GM19043 (cell line): ENCODE measurements at regions not wholly inside any gene's neighbourhood (a gene's known extent, or its start where the extent isn't known, plus 50 kb on each side); places are given as distances from the start of the nearest gene placed in this dataset.

ENCODE experiments used
- ATAC-seq: cut with Tn5 transposase; IDR thresholded peaks from one replicate; pipeline ENCODE4 v1.9.1; 2021; ENCODE audit warnings: low read depth; ENCODE audit not compliant: unreplicated experiment

GRCh38 chr4:111530446-111530845 is 614.8 kb upstream of the FAM241A start:
- ATAC-seq = no peak

GRCh38 chr4:111535792-111536191 is 609.5 kb upstream of the FAM241A start:
- ATAC-seq = no peak

GRCh38 chr4:111537165-111537564 is 608.1 kb upstream of the FAM241A start:
- ATAC-seq = no peak

- no peak for ATAC-seq
Observed at GRCh38 chr4:111537871-111538270, 607.4 kb upstream of the FAM241A start.

GRCh38 chr4:111540671-111541070 is 604.6 kb upstream of the FAM241A start:
- no peak for ATAC-seq

- ATAC-seq = no peak
Observed at GRCh38 chr4:111542056-111542455, 603.2 kb upstream of the FAM241A start.

- no peak for ATAC-seq
Observed at GRCh38 chr4:111546881-111547280, 598.4 kb upstream of the FAM241A start.

GRCh38 chr4:111556141-111556781 is 589.0 kb upstream of the FAM241A start:
- no peak for ATAC-seq

GRCh38 chr4:111556851-111557250 is 588.4 kb upstream of the FAM241A start:
- no peak for ATAC-seq

- ATAC-seq = no peak
Observed at GRCh38 chr4:111562826-111563225, 582.4 kb upstream of the FAM241A start.

- no peak for ATAC-seq
Observed at GRCh38 chr4:111572470-111572869, 572.8 kb upstream of the FAM241A start.

GRCh38 chr4:111573386-111573785 is 571.9 kb upstream of the FAM241A start:
- ATAC-seq = no peak

GRCh38 chr4:111579767-111580166 is 565.5 kb upstream of the FAM241A start:
- no peak for ATAC-seq

GRCh38 chr4:111595456-111595855 is 549.8 kb upstream of the FAM241A start:
- no peak for ATAC-seq

GRCh38 chr4:111596491-111596890 is 548.8 kb upstream of the FAM241A start:
- no peak for ATAC-seq

- no peak for ATAC-seq
Observed at GRCh38 chr4:111601671-111602070, 543.6 kb upstream of the FAM241A start.

- no peak for ATAC-seq
Observed at GRCh38 chr4:111602848-111603247, 542.4 kb upstream of the FAM241A start.

GRCh38 chr4:111605111-111605510 is 540.1 kb upstream of the FAM241A start:
- ATAC-seq = no peak

GRCh38 chr4:111610681-111611080 is 534.6 kb upstream of the FAM241A start:
- ATAC-seq = no peak

GRCh38 chr4:111618908-111619307 is 526.3 kb upstream of the FAM241A start:
- no peak for ATAC-seq

GRCh38 chr4:111628437-111628836 is 516.8 kb upstream of the FAM241A start:
- ATAC-seq = no peak

GRCh38 chr4:111630705-111631104 is 514.5 kb upstream of the FAM241A start:
- no peak for ATAC-seq
